NCI-H345 treated with DMSO at 0.1 percent for 48 hours (cell line): ENCODE measurements at regions not wholly inside any gene's neighbourhood (a gene's known extent, or its start where the extent isn't known, plus 50 kb on each side); places are given as distances from the start of the nearest gene placed in this dataset.
A peak's percentile ranks its signal among the peaks of the same experiment; 100 is the strongest.
"Not testable (repeated sequence)": the region's sequence is repeated elsewhere in the genome, so short reads cannot be mapped to it uniquely, and the experiment has no call there.

Experiments used
- DNase-seq: peaks from one replicate; lab custom pipeline; 2025; ENCODE audit not compliant: unreplicated experiment; lab: John Stamatoyannopoulos, UW

GRCh38 chr5:90338712-90339372, 70.7 kb downstream of the CETN3 start:
- no peak for DNase-seq

- DNase-seq: no peak
These were observed 72.0 kb downstream of the CETN3 start for GRCh38 chr5:90337449-90338052.

- no peak for DNase-seq
These were observed 72.8 kb downstream of the CETN3 start for GRCh38 chr5:90336752-90337151.

GRCh38 chr5:90334741-90335140, 74.8 kb downstream of the CETN3 start:
- no peak for DNase-seq

- no peak for DNase-seq
These were observed 79.6 kb downstream of the CETN3 start for GRCh38 chr5:90329911-90330310.

GRCh38 chr5:90326995-90327394, 82.6 kb downstream of the CETN3 start:
- DNase-seq: no peak

- DNase-seq: no peak
These were observed 84.5 kb downstream of the CETN3 start for GRCh38 chr5:90325093-90325492.

- DNase-seq: not testable (repeated sequence)
These were observed 89.2 kb downstream of the CETN3 start for GRCh38 chr5:90320348-90320747.

GRCh38 chr5:90312027-90312426, 97.5 kb downstream of the CETN3 start:
- DNase-seq: no peak

GRCh38 chr5:90311401-90311800, 98.2 kb downstream of the CETN3 start:
- no peak for DNase-seq

- no peak for DNase-seq
These were observed 100.6 kb downstream of the CETN3 start for GRCh38 chr5:90308787-90309585.

- DNase-seq: no peak
These were observed 101.8 kb downstream of the CETN3 start for GRCh38 chr5:90307782-90308181.

GRCh38 chr5:90307322-90307721, 102.2 kb downstream of the CETN3 start:
- no peak for DNase-seq

- DNase-seq: no peak
These were observed 102.9 kb downstream of the CETN3 start for GRCh38 chr5:90306613-90307012.

GRCh38 chr5:90305041-90305720, 104.4 kb downstream of the CETN3 start:
- DNase-seq: no peak

GRCh38 chr5:90301248-90301647, 108.3 kb downstream of the CETN3 start:
- no peak for DNase-seq

GRCh38 chr5:90297045-90297764, 112.4 kb downstream of the CETN3 start:
- no peak for DNase-seq

GRCh38 chr5:90294604-90295003, 115.0 kb downstream of the CETN3 start:
- peak; percentile 37 for DNase-seq

- no peak for DNase-seq
These were observed 115.6 kb downstream of the CETN3 start for GRCh38 chr5:90293931-90294330.

GRCh38 chr5:90290648-90291047, 118.9 kb downstream of the CETN3 start:
- no peak for DNase-seq

- DNase-seq: no peak
These were observed 119.7 kb downstream of the CETN3 start for GRCh38 chr5:90289837-90290236.
